KMS-11 (cell line): ENCODE measurements at regions not wholly inside any gene's neighbourhood (a gene's known extent, or its start where the extent isn't known, plus 50 kb on each side); places are given as distances from the start of the nearest gene placed in this dataset.

Experiments used
- H2AFZ ChIP-seq: fragments of 200-600 bp; sonication (generic); 2 replicates; pipeline ENCODE4 v1.6.1; 2016; ENCODE audit warnings: antibody characterized with exemption, mixed run types, low read depth
- H3K27ac ChIP-seq: fragments of 200-600 bp; sonication (generic); 2 replicates; pipeline ENCODE4 v1.6.1; 2016; ENCODE audit warnings: mild to moderate bottlenecking, mixed run types
- H3K27me3 ChIP-seq: fragments of 200-600 bp; sonication (generic); 2 replicates; pipeline ENCODE4 v1.6.1; 2017; ENCODE audit warnings: mild to moderate bottlenecking, low read depth, mixed run types, moderate library complexity; ENCODE audit not compliant: insufficient read depth
- H3K36me3 ChIP-seq: fragments of 200-600 bp; sonication (generic); 2 replicates; pipeline ENCODE4 v1.6.1; 2017; ENCODE audit warnings: mild to moderate bottlenecking, mixed run types; ENCODE audit not compliant: insufficient read depth
- H3K4me1 ChIP-seq: fragments of 200-600 bp; sonication (generic); 2 replicates; pipeline ENCODE4 v1.6.1; 2016; ENCODE audit warnings: mild to moderate bottlenecking, low read depth, mixed run types; ENCODE audit not compliant: poor library complexity, severe bottlenecking
- H3K4me2 ChIP-seq: fragments of 200-600 bp; sonication (generic); 2 replicates; pipeline ENCODE4 v1.7.0; 2016; ENCODE audit warnings: mild to moderate bottlenecking, mixed run types
- H3K4me3 ChIP-seq: fragments of 200-600 bp; sonication (generic); IDR thresholded peaks from 2 replicates; pipeline ENCODE4 v1.6.1; 2017; ENCODE audit warnings: low read depth, low read length, mixed read lengths; ENCODE audit not compliant: insufficient read depth
- H3K79me2 ChIP-seq: fragments of 200-600 bp; sonication (generic); 2 replicates; pipeline ENCODE4 v1.6.1; 2016; ENCODE audit warnings: low read depth, mixed run types; ENCODE audit not compliant: insufficient read depth
- H3K9ac ChIP-seq: fragments of 200-600 bp; sonication (generic); 2 replicates; pipeline ENCODE4 v1.6.1; 2016; ENCODE audit warnings: mild to moderate bottlenecking, mixed run types
- H4K20me1 ChIP-seq: fragments of 200-600 bp; sonication (generic); 2 replicates; pipeline ENCODE4 v1.6.1; 2016; ENCODE audit warnings: mild to moderate bottlenecking, mixed run types; ENCODE audit not compliant: insufficient read depth
- CTCF ChIP-seq: fragments of 200-600 bp; sonication (generic); conservative IDR thresholded peaks from 2 replicates; pipeline ENCODE4 v1.6.1; 2017; ENCODE audit warnings: low read depth, mild to moderate bottlenecking, antibody characterized with exemption, low read length, moderate library complexity, mixed read lengths

DNA sequence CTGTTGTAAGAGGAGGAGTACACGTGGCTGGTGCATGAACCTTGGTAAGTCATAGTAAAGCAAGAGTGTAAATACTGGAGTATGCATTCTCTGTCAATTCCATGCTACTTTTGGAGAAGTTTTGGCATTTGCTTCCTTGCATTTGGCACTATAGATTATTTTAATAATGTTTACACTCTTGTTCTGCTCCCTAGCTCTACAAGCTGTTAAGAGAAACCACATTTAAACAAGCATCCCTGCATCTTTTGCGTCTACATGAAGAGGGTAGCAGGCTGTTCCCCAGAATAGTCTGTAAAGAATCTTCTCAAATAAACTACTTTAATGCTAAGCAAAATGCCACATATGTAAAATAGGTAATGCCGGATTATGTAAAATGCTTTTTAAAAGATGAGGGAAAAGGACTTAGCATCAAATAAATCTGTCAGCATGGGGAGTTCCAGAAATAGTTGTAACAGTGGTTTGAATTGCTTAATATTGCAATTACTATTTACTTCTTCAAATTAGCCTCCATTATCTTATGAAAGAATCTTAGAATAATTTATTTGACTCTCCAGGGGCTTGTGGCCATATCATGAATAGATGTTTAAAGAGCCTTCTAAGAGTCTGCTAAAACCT lies 2127.3 kb upstream of the WWC1 start:
- Histone ChIP-seq H3K4me1 (no peaks in the 10 kb centered on the region), H3K79me2 (no peaks in the 10 kb centered on the region), H3K27me3 (no peaks in the 10 kb centered on the region), H3K9ac (no peak overlapping the region), H3K4me2 (no peak overlapping the region), H4K20me1 (no peaks in the 10 kb centered on the region), H3K27ac (no peak overlapping the region), H3K36me3 (no peaks in the 10 kb centered on the region), H2AFZ (no peak overlapping the region), H3K4me3 (no peak overlapping the region)
- TF ChIP-seq CTCF = no peak

GRCh38 chr5:166165596-166165995 lies 2125.8 kb upstream of the WWC1 start:
- no peak for TF ChIP-seq CTCF
- Histone ChIP-seq H3K27ac (no peak overlapping the region), H3K4me2 (no peak overlapping the region), H2AFZ (no peak overlapping the region), H4K20me1 (no peaks in the 10 kb centered on the region), H3K36me3 (no peaks in the 10 kb centered on the region), H3K27me3 (no peaks in the 10 kb centered on the region), H3K4me1 (no peaks in the 10 kb centered on the region), H3K79me2 (no peaks in the 10 kb centered on the region), H3K9ac (no peak overlapping the region), H3K4me3 (no peak overlapping the region)

- TF ChIP-seq CTCF = no peak
- no peak overlapping the region for H3K4me3 ChIP-seq
- no peak overlapping the region for H3K27ac ChIP-seq
Observed at GRCh38 chr5:166166071-166166470, 2125.4 kb upstream of the WWC1 start.

GRCh38 chr5:166172597-166172996 lies 2118.8 kb upstream of the WWC1 start:
- Histone ChIP-seq H4K20me1 (no peaks in the 10 kb centered on the region), H2AFZ (no peak overlapping the region), H3K4me2 (no peak overlapping the region), H3K9ac (no peak overlapping the region), H3K4me3 (no peak overlapping the region), H3K27ac (no peak overlapping the region), H3K27me3 (no peaks in the 10 kb centered on the region), H3K79me2 (no peaks in the 10 kb centered on the region), H3K36me3 (no peaks in the 10 kb centered on the region), H3K4me1 (no peaks in the 10 kb centered on the region)
- TF ChIP-seq CTCF = no peak

More at GRCh38 chr5:166166071-166166470, 2125.4 kb upstream of the WWC1 start:
- no peak overlapping the region for H3K9ac ChIP-seq
- H3K4me2 ChIP-seq = no peak overlapping the region
- no peaks in the 10 kb centered on the region for H3K4me1 ChIP-seq
- no peaks in the 10 kb centered on the region for H3K79me2 ChIP-seq
- no peaks in the 10 kb centered on the region for H3K27me3 ChIP-seq
- no peaks in the 10 kb centered on the region for H4K20me1 ChIP-seq
- H2AFZ ChIP-seq = no peak overlapping the region
- H3K36me3 ChIP-seq = no peaks in the 10 kb centered on the region
